Fibroblast of villous mesenchyme (primary cell): ENCODE measurements at regions not wholly inside any gene's neighbourhood (a gene's known extent, or its start where the extent isn't known, plus 50 kb on each side); places are given as distances from the start of the nearest gene placed in this dataset.

Source experiments
- DNase-seq: peaks from one replicate; pipeline ENCODE4 v3.0.0-alpha.2; 2010; ENCODE audit warnings: low read depth
- H3K4me3 ChIP-seq: 2 replicates; pipeline ENCODE4 v1.5.1; 2011; ENCODE audit warnings: low read depth, mild to moderate bottlenecking, low read length
- TF ChIP-seq, protein P1 (sequence below): IDR thresholded peaks from 2 replicates; pipeline ENCODE4 v1.5.1; 2012; ENCODE audit warnings: low read depth, mild to moderate bottlenecking, low read length; ENCODE audit not compliant: insufficient read depth

DNA sequence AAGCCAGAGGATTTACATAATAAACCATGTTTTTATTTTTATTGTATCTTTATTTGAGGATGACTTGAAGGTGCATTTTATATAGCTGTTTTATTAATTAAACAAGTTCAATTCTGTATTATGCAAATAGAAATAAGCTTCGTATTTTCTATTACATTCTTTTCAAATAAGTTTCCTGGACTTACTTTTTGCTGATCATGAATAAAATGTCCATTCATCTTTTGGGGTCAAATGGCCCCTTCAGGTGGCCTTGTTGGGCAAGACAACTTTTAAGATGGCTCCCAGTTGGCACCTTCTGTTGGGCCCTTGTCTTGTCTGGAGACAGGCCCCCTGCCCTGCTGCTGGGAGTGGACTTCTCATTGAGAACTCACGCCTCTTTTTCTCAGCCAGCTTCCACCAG is 654.6 kb upstream of the NOX3 start:
- TF ChIP-seq, protein P1, sequence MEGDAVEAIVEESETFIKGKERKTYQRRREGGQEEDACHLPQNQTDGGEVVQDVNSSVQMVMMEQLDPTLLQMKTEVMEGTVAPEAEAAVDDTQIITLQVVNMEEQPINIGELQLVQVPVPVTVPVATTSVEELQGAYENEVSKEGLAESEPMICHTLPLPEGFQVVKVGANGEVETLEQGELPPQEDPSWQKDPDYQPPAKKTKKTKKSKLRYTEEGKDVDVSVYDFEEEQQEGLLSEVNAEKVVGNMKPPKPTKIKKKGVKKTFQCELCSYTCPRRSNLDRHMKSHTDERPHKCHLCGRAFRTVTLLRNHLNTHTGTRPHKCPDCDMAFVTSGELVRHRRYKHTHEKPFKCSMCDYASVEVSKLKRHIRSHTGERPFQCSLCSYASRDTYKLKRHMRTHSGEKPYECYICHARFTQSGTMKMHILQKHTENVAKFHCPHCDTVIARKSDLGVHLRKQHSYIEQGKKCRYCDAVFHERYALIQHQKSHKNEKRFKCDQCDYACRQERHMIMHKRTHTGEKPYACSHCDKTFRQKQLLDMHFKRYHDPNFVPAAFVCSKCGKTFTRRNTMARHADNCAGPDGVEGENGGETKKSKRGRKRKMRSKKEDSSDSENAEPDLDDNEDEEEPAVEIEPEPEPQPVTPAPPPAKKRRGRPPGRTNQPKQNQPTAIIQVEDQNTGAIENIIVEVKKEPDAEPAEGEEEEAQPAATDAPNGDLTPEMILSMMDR, result no peak
- no peak overlapping the region for H3K4me3 ChIP-seq
- DNase-seq, result no peak

- DNase-seq, result no peak
- no peak overlapping the region for H3K4me3 ChIP-seq
- TF ChIP-seq, protein P1, result no peak
These were observed 654.1 kb upstream of the NOX3 start for GRCh38 chr6:156109713-156110112.

GRCh38 chr6:156107624-156108101 is 652.0 kb upstream of the NOX3 start:
- H3K4me3 ChIP-seq, result no peak overlapping the region
- DNase-seq, result no peak

GRCh38 chr6:156102129-156102528 is 646.5 kb upstream of the NOX3 start:
- peak; percentile 22 for DNase-seq

More at GRCh38 chr6:156107624-156108101, 652.0 kb upstream of the NOX3 start:
- TF ChIP-seq, protein P1, result no peak

DNA sequence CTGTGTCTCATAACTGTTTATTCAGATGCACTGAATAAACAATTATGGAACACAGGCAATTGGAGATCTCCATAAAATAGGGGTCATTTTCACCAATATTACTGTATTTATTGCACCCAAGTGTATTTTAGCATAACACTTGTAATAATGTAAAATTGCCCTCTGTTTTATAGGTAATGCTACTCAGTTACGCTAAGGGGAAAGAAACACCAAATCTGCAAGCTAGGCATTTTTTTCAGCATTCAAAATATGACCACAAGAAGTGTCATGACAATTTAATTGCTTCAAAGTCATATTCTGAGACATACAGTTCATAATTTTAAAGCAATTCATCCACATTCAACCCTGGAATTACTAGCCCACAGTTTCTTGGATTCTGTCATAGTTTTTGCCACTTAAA is 643.2 kb upstream of the NOX3 start:
- no peak for DNase-seq
- TF ChIP-seq, protein P1, result no peak
- H3K4me3 ChIP-seq, result no peak overlapping the region

More at GRCh38 chr6:156102129-156102528, 646.5 kb upstream of the NOX3 start:
- TF ChIP-seq, protein P1, result peak; percentile 41
- no peak overlapping the region for H3K4me3 ChIP-seq

DNA sequence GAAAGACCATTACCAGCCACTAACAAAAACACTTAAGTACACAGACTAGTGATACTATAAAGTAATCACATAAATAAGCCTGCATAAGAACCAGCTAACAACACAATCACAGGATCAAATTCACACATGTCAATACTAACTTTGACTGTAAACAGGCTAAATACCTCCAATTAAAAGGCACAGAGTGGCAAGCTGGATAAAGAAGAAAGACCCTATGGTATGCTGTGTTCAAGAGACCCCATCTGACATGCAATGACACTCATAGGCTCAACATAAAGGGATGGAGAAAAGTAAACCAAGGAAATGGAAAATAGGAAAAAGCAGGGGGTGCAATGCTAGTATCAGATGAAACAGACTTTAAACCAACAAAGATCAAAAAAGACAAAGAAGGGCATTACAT is 631.8 kb upstream of the NOX3 start:
- H3K4me3 ChIP-seq, result no peak overlapping the region
- TF ChIP-seq, protein P1, result no peak
- DNase-seq, result no peak

- DNase-seq, result no peak
- TF ChIP-seq, protein P1, result no peak
- H3K4me3 ChIP-seq, result no peak overlapping the region
These were observed 626.4 kb upstream of the NOX3 start for GRCh38 chr6:156082012-156082411.
